ENCODE measurements at regions not wholly inside any gene's neighbourhood (a gene's known extent, or its start where the extent isn't known, plus 50 kb on each side); places are given as distances from the start of the nearest gene placed in this dataset.

DNA sequence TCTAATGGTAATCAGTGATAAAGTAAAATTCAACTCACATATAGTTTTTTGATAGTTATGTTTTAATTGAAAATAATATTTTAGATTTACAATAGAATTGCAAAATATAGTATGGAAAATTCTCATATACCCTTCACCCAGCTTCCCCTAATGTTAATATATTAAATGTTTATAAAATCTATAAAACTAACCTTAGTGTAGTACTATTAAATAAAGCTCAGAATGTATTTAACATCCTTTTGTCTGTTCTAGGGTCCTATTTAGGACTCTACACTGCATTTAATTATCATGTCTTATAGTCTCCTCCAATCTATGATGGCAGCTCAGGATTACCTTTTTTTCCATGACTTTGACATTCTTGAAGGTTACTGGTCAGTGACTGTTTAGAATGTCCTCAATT is 389.2 kb downstream of the LMX1A start:
- TF ChIP-seq, protein P1, sequence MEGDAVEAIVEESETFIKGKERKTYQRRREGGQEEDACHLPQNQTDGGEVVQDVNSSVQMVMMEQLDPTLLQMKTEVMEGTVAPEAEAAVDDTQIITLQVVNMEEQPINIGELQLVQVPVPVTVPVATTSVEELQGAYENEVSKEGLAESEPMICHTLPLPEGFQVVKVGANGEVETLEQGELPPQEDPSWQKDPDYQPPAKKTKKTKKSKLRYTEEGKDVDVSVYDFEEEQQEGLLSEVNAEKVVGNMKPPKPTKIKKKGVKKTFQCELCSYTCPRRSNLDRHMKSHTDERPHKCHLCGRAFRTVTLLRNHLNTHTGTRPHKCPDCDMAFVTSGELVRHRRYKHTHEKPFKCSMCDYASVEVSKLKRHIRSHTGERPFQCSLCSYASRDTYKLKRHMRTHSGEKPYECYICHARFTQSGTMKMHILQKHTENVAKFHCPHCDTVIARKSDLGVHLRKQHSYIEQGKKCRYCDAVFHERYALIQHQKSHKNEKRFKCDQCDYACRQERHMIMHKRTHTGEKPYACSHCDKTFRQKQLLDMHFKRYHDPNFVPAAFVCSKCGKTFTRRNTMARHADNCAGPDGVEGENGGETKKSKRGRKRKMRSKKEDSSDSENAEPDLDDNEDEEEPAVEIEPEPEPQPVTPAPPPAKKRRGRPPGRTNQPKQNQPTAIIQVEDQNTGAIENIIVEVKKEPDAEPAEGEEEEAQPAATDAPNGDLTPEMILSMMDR (IDR thresholded peaks at IDR 0.05), result no peak
- TF ChIP-seq POLR2A (IDR thresholded peaks at IDR 0.05), result no peak
